Kidney epithelial cell (primary cell): ENCODE measurements at regions not wholly inside any gene's neighbourhood (a gene's known extent, or its start where the extent isn't known, plus 50 kb on each side); places are given as distances from the start of the nearest gene placed in this dataset.

Experiments
- DNase-seq: peaks from one replicate; pipeline ENCODE4 v3.0.0-alpha.2; 2010; ENCODE audit warnings: low read depth
- H3K27me3 ChIP-seq: 2 replicates; pipeline ENCODE4 v1.6.0; 2011; ENCODE audit warnings: low read length; ENCODE audit not compliant: control insufficient read depth, insufficient read depth
- H3K36me3 ChIP-seq: 2 replicates; pipeline ENCODE4 v1.5.1; 2011; ENCODE audit warnings: low read length; ENCODE audit not compliant: control insufficient read depth, insufficient read depth
- H3K4me3 ChIP-seq: 2 replicates; pipeline ENCODE4 v1.5.1; 2011; ENCODE audit warnings: low read depth, mild to moderate bottlenecking, control low read depth, low read length
- TF ChIP-seq, protein P1 (sequence below): IDR thresholded peaks from 2 replicates; pipeline ENCODE4 v1.5.1; 2011; ENCODE audit warnings: mild to moderate bottlenecking, moderate library complexity, low read length, control low read depth, inconsistent platforms; ENCODE audit not compliant: insufficient read depth, poor library complexity, severe bottlenecking

DNA sequence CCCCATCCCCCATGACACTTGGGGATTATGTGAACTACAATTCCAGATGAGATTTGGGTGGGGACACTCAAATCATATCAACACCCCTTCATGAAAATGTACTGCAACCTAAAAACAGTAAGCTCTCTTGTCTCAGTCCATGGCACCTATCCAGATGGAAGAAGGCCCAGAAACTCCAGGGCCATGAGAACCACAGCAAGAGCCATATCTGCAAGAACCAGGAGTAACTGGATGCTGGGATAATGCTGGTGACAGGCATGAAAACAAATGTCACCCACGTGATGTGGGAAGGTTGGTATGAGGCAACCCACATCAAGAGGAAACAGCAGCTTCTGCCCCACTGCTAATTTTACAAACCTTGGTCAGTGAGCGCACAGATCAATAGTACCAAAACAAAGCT lies 400.1 kb upstream of the ERCC4 start:
- Histone ChIP-seq H3K4me3 (no peak overlapping the region), H3K36me3 (no peaks in the 10 kb centered on the region), H3K27me3 (no peaks in the 10 kb centered on the region)
- TF ChIP-seq, protein P1, sequence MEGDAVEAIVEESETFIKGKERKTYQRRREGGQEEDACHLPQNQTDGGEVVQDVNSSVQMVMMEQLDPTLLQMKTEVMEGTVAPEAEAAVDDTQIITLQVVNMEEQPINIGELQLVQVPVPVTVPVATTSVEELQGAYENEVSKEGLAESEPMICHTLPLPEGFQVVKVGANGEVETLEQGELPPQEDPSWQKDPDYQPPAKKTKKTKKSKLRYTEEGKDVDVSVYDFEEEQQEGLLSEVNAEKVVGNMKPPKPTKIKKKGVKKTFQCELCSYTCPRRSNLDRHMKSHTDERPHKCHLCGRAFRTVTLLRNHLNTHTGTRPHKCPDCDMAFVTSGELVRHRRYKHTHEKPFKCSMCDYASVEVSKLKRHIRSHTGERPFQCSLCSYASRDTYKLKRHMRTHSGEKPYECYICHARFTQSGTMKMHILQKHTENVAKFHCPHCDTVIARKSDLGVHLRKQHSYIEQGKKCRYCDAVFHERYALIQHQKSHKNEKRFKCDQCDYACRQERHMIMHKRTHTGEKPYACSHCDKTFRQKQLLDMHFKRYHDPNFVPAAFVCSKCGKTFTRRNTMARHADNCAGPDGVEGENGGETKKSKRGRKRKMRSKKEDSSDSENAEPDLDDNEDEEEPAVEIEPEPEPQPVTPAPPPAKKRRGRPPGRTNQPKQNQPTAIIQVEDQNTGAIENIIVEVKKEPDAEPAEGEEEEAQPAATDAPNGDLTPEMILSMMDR, result no peak
- DNase-seq, result no peak

DNA sequence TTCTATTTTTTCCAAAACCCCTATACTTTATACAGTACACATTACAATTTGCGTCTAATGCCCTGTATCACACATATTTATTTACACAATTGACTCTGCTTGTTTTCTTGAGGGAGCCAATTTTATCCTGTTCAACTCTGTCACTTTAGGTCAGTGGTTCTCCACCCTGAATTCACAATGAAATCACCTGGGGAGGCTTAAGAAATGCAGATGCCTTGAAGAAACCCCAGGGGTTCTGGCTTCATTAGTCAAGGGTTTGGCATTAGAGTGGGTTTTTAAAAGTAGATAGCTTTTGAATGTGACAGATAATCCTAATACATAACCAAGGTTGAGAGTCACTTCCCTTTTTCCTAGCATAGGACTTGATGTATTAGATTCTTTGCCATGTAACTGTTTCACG lies 398.6 kb upstream of the ERCC4 start:
- DNase-seq, result no peak
- H3K36me3 ChIP-seq, result no peaks in the 10 kb centered on the region
- TF ChIP-seq, protein P1, result no peak

DNA sequence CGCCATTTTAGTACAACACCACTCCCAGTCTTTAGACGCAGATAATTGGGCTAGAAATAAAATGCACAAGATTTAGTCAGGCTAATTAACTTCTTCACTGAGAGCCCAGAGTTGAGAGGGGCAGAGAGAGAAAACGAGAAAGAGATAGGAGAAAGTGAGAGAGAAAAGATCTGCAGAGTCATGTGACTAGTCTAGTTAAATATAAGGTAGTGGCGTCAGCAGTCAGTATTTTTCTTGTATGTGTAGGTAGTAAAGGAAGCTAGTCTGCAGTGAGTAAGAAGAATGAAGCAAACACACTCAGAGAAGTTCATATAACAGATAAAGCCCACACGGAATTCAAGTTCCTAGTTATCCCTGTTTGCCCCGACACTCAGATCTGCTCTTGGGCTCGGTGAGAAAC lies 392.6 kb upstream of the ERCC4 start:
- H3K4me3 ChIP-seq, result no peak overlapping the region
- TF ChIP-seq, protein P1, result no peak
- H3K36me3 ChIP-seq, result no peaks in the 10 kb centered on the region
- no peak for DNase-seq
- no peaks in the 10 kb centered on the region for H3K27me3 ChIP-seq

More for the DNA sequence above, 398.6 kb upstream of the ERCC4 start:
- Histone ChIP-seq H3K27me3 (no peaks in the 10 kb centered on the region), H3K4me3 (no peak overlapping the region)

DNA sequence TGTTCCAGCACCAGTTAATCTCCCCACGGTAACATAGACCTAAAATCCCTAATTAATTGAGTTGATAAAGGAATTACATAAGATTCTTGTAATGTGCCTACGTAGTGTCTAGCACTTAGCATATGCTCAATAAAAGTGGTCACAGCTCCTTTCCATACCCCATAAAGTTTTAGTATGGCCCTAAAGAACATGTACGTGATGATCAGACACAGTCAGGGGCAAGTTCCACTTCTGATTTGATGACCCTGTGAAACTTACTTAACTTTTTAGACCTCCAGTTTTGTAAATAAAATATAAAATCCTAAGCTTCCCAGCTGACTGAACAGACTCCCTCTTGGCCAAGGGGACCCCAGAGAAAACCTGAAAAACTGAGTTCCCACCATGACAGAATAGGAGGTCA lies 391.3 kb upstream of the ERCC4 start:
- DNase-seq, result no peak
- TF ChIP-seq, protein P1, result no peak
- H3K4me3 ChIP-seq, result no peak overlapping the region
- no peaks in the 10 kb centered on the region for H3K36me3 ChIP-seq
- H3K27me3 ChIP-seq, result no peaks in the 10 kb centered on the region

DNA sequence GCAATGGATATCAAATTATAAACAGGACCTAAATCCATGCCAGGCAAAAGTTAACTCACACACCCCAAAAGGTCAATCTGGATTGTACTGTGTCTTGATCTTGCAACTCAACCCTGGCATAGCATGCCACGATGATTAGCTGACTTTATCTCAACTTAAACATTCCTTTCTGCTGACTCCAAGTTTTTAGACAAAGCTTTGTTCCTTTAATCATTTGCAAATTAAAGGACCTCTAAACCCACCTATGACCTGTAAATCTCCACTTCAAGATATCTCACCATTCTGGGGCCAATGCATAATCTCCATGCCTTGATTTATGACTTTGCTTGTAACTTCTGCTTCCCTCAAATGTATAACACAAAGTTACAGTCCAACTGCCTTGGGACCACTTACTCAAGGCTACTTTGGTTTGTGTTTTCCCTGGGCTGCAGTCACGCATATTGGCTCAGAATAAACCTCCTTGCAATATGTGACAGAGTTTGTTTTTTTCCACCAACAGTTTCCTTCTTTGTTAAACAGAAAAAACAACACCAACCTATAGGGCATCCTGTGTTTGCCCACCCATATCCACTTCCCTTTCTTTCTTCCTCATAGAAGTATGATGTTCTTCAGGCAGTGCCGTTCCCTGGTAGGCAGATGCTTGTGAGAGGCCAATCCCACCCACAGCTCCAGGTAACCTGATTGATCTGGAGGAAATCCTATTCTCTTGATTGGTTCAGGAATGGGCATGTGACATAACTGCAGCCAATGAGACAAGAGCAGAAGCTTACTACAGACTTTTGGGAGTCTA lies 390.6 kb upstream of the ERCC4 start:
- Histone ChIP-seq H3K4me3 (no peak overlapping the region), H3K36me3 (no peaks in the 10 kb centered on the region), H3K27me3 (no peaks in the 10 kb centered on the region)
- TF ChIP-seq, protein P1, result no peak
- no peak for DNase-seq

DNA sequence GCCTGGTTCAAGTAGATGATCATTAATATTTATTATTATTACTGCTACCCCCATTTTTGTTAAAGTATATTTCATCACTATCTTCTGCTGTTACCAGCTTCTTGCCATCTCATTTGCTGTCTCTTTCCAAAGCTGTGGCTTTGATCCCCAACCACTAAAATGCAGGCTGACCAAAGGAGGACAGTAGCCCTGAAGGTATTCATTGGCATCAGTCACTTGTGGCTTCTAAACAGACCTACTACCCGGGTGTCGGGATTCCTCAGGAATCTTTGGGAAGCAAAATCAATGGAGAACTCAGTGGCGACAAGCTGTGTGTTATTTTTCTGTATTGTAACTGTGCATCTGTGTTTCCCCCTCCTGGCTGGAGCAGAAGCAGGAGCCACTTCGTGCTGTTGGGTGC lies 379.2 kb upstream of the ERCC4 start:
- no peak for DNase-seq
- Histone ChIP-seq H3K36me3 (no peaks in the 10 kb centered on the region), H3K27me3 (no peaks in the 10 kb centered on the region), H3K4me3 (no peak overlapping the region)
- TF ChIP-seq, protein P1, result no peak
